SK-N-SH (cell line): ENCODE measurements at regions not wholly inside any gene's neighbourhood (a gene's known extent, or its start where the extent isn't known, plus 50 kb on each side); places are given as distances from the start of the nearest gene placed in this dataset.

Experiments used
- CTCF ChIA-PET: fragments of 300-600, 350-600 bp; formaldehyde crosslinking; extraction: SDS; loops from one replicate; lab custom pipeline; 2021; lab: Yijun Ruan, JAX
- POLR2A ChIA-PET: fragments of 350-600 bp; sonication (Branson Sonifier 250); formaldehyde crosslinking; extraction: SDS; loops from one replicate; lab custom pipeline; 2020; ENCODE audit warnings: antibody characterized with exemption, inconsistent platforms; lab: Yijun Ruan, JAX
- DNase-seq: peaks from one replicate; pipeline ENCODE4 v3.0.0; 2012
- H2AFZ ChIP-seq: fragments of 200-600 bp; sonication (generic); 2 replicates; pipeline ENCODE4 v1.8.1; 2016; ENCODE audit warnings: antibody characterized with exemption, mild to moderate bottlenecking, low read depth
- H3F3A ChIP-seq: fragments of 200-600 bp; sonication (generic); replicated peaks from 2 replicates; pipeline ENCODE3; 2016; ENCODE audit warnings: antibody characterized with exemption, mild to moderate bottlenecking; ENCODE audit not compliant: insufficient read depth
- H3K27ac ChIP-seq, 2 experiments: fragments of 200-500 bp in 1 of 2; fragments of 200-600 bp in 1 of 2; sonication (Bioruptor generic) in 1 of 2; sonication (generic), shearing (Covaris generic) in 1 of 2; 2 replicates each; pipeline versions ENCODE4 v1.5.1 to v1.6.1; 2014 to 2016; ENCODE audit warnings: low read depth in 2 of 2, inconsistent platforms in 1 of 2, low read length in 1 of 2, mild to moderate bottlenecking in 1 of 2, mixed read lengths in 1 of 2
- H3K27me3 ChIP-seq: fragments of 200-600 bp; sonication (generic), shearing (Covaris generic); 2 replicates; pipeline ENCODE4 v1.6.1; 2016; ENCODE audit warnings: mixed run types; ENCODE audit not compliant: insufficient read depth
- H3K36me3 ChIP-seq, 2 experiments: fragments of 200-500 bp in 1 of 2; fragments of 200-600 bp in 1 of 2; sonication (Bioruptor generic) in 1 of 2; sonication (generic) in 1 of 2; replicated peaks in 1 of 2; 2 replicates each; pipeline versions ENCODE3 to v1.5.1; 2014 to 2016; ENCODE audit warnings: low read length in 1 of 2, mild to moderate bottlenecking in 1 of 2; ENCODE audit not compliant: insufficient read depth in 2 of 2, control insufficient read depth in 1 of 2
- H3K4me1 ChIP-seq, 2 experiments: fragments of 200-500 bp in 1 of 2; fragments of 200-600 bp in 1 of 2; sonication (Bioruptor generic) in 1 of 2; sonication (generic), shearing (Covaris generic) in 1 of 2; 2 replicates each; pipeline versions ENCODE4 v1.5.1 to v1.6.1; 2014 to 2016; ENCODE audit warnings: low read depth in 1 of 2, low read length in 1 of 2, mixed run types in 1 of 2; ENCODE audit not compliant: insufficient read depth in 2 of 2, control insufficient read depth in 1 of 2
- H3K4me2 ChIP-seq: fragments of 200-600 bp; sonication (generic), shearing (Covaris generic); 2 replicates; pipeline ENCODE4 v1.6.1; 2017; ENCODE audit warnings: mixed run types
- H3K4me3 ChIP-seq, 2 experiments: fragments of 200-500 bp in 1 of 2; fragments of 200-600 bp in 1 of 2; sonication (Bioruptor generic) in 1 of 2; sonication (generic), shearing (Covaris generic) in 1 of 2; 2 replicates each; pipeline versions ENCODE4 v1.5.1 to v1.8.1; 2014 to 2016; ENCODE audit warnings: low read depth in 2 of 2, inconsistent platforms in 1 of 2, low read length in 1 of 2, mild to moderate bottlenecking in 1 of 2, mixed read lengths in 1 of 2, moderate library complexity in 1 of 2
- H3K79me2 ChIP-seq: fragments of 200-600 bp; sonication (generic); 2 replicates; pipeline ENCODE4 v1.8.1; 2017; ENCODE audit warnings: mild to moderate bottlenecking; ENCODE audit not compliant: insufficient read depth
- H3K9ac ChIP-seq: fragments of 200-600 bp; sonication (generic); 2 replicates; pipeline ENCODE4 v1.6.1; 2017; ENCODE audit warnings: mixed run types
- H3K9me2 ChIP-seq: fragments of 200-600 bp; sonication (generic); 2 replicates; pipeline ENCODE4 v1.6.1; 2017; ENCODE audit warnings: mixed run types
- H3K9me3 ChIP-seq: fragments of 200-600 bp; sonication (generic); 2 replicates; pipeline ENCODE4 v1.6.1; 2017; ENCODE audit warnings: mixed run types, mild to moderate bottlenecking, moderate library complexity
- H4K20me1 ChIP-seq: fragments of 200-600 bp; sonication (generic); 2 replicates; pipeline ENCODE4 v1.6.1; 2017; ENCODE audit warnings: mild to moderate bottlenecking, mixed run types; ENCODE audit not compliant: insufficient read depth
- CHD2 ChIP-seq: fragments of 150-350 bp; IDR thresholded peaks from 2 replicates; pipeline ENCODE4 v1.6.1; 2018; ENCODE audit warnings: low read length; ENCODE audit not compliant: partially characterized antibody
- ELF1 ChIP-seq: IDR thresholded peaks from 2 replicates; pipeline ENCODE4 v1.4.0; 2012
- EP300 ChIP-seq, 2 experiments: IDR thresholded peaks; 2 replicates each; pipeline versions ENCODE4 v1.4.0 to v1.6.1; 2012; ENCODE audit warnings: borderline replicate concordance in 1 of 2, low read depth in 1 of 2, low read length in 1 of 2
- FOXJ3 ChIP-seq: sonication (generic); formaldehyde crosslinking; IDR thresholded peaks from 2 replicates; pipeline ENCODE4 v1.5.1; 2020; ENCODE audit warnings: mild to moderate bottlenecking, missing genetic modification reagents
- GABPA ChIP-seq: IDR thresholded peaks from 2 replicates; pipeline ENCODE4 v1.4.0; 2012; ENCODE audit warnings: low read depth, mild to moderate bottlenecking
- GATA2 ChIP-seq: sonication (generic); formaldehyde crosslinking; IDR thresholded peaks from 2 replicates; pipeline ENCODE4 v1.5.0; 2020; ENCODE audit warnings: mild to moderate bottlenecking, missing genetic modification reagents
- JUND ChIP-seq: IDR thresholded peaks from 2 replicates; pipeline ENCODE4 v1.4.0; 2012
- MXI1 ChIP-seq: IDR thresholded peaks from 2 replicates; pipeline ENCODE4 v1.6.1; 2012; ENCODE audit warnings: mild to moderate bottlenecking, low read depth, low read length, improper control_type of control experiment
- POLR2AphosphoS5 ChIP-seq: IDR thresholded peaks from 2 replicates; pipeline ENCODE4 v1.6.1; 2012; ENCODE audit warnings: low read depth, low read length
- RAD21 ChIP-seq: IDR thresholded peaks from 2 replicates; pipeline ENCODE4 v1.6.1; 2012; ENCODE audit warnings: mild to moderate bottlenecking, low read length
- SIN3A ChIP-seq: IDR thresholded peaks from 2 replicates; pipeline ENCODE4 v1.6.1; 2012; ENCODE audit warnings: low read depth, mild to moderate bottlenecking, low read length, moderate library complexity, borderline replicate concordance
- TAF1 ChIP-seq: IDR thresholded peaks from 2 replicates; pipeline ENCODE4 v1.6.1; 2012; ENCODE audit warnings: low read depth, mild to moderate bottlenecking, low read length, moderate library complexity, borderline replicate concordance
- TEAD4 ChIP-seq: IDR thresholded peaks from 2 replicates; pipeline ENCODE4 v1.4.0; 2012; ENCODE audit warnings: mild to moderate bottlenecking, borderline replicate concordance; ENCODE audit not compliant: insufficient read depth
- WGBS: methylation state at CpG from one replicate; pipeline ENCODE4 v1.1.6; 2017; ENCODE audit warnings: low lambda C conversion rate; 5-methylcytosine and 5-hydroxymethylcytosine counted together
- TF ChIP-seq, protein P1 (sequence below): fragments of 150-350 bp; IDR thresholded peaks from 2 replicates; pipeline ENCODE4 v1.6.1; 2017; ENCODE audit warnings: antibody characterized with exemption, low read length, low read depth, borderline replicate concordance
- TF ChIP-seq, protein P2 (sequence below): IDR thresholded peaks from 2 replicates; pipeline ENCODE4 v1.4.0; 2012; ENCODE audit warnings: low read depth, borderline replicate concordance

DNA sequence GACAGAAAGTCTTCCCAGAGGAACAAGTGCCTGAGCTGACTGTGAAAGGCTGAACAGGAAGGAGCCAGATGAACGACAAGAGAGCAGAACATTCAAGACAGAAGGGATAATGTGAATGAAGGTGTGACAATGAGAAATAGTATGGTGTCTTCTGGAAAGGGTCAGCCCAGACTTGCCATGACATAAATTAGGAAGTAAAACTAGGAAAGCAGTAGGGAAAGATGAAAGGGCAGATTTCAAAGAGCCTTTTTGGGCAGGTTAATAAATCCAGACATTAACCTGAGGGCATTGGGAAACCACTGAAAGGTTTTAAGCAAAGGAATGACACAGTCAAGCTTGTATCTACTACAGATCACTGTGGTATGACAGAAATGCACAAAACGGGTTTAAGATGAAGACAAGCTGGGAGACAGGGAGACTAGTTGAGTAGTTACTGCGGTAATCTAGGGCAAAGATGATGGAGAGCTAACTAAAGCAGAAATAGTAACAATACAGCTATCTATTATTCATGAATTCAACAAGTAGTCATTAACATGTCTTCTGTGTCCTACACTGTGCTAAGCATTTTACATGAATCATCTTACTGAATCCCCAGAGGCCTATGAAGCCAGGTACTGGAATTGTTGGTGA lies 580.9 kb upstream of the WWC1 start:
- Histone ChIP-seq H3K36me3 (no peaks in the 10 kb centered on the region), H3K9ac (no peak overlapping the region), H3K4me2 (no peak overlapping the region), H4K20me1 (no peaks in the 10 kb centered on the region), H3K27ac (no peak overlapping the region), H3K9me2 (no peaks in the 10 kb centered on the region), H3K9me3 (no peaks in the 10 kb centered on the region), H2AFZ (no peak overlapping the region), H3K79me2 (no peaks in the 10 kb centered on the region), H3K4me3 (no peak overlapping the region), H3F3A (no peaks in the 10 kb centered on the region), H3K4me1 (no peaks in the 10 kb centered on the region), H3K27me3 (no peaks in the 10 kb centered on the region)
- CTCF ChIA-PET: interaction anchor here (1.3 kb wide), 1 partner anchor 12 kb away, joined by 5 read pairs; no protein-coding TSS in a partner anchor
- DNase-seq: no peak
- no peak for TF ChIP-seq MXI1
- POLR2A ChIA-PET: no interaction called here
- WGBS: 61% methylated on average over 3 of the region's 3 CpGs

GRCh38 chr5:167712986-167713585 lies 578.4 kb upstream of the WWC1 start:
- H3K4me3 ChIP-seq: no peak overlapping the region
- no peaks in the 10 kb centered on the region for H3K4me1 ChIP-seq
- H3K9me3 ChIP-seq: no peaks in the 10 kb centered on the region
- no peaks in the 10 kb centered on the region for H3K36me3 ChIP-seq
- no peaks in the 10 kb centered on the region for H4K20me1 ChIP-seq
- no peak overlapping the region for H3K9ac ChIP-seq
- H2AFZ ChIP-seq: no peak overlapping the region
- H3K79me2 ChIP-seq: no peaks in the 10 kb centered on the region
- WGBS: 82% methylated on average over 7 of the region's 7 CpGs
- H3F3A ChIP-seq: no peaks in the 10 kb centered on the region
- no peak for DNase-seq
- no peak overlapping the region for H3K27ac ChIP-seq
- TF ChIP-seq RAD21 (no peak), POLR2AphosphoS5 (no peak), ELF1 (no peak), SIN3A (no peak)
- TF ChIP-seq, protein P1, sequence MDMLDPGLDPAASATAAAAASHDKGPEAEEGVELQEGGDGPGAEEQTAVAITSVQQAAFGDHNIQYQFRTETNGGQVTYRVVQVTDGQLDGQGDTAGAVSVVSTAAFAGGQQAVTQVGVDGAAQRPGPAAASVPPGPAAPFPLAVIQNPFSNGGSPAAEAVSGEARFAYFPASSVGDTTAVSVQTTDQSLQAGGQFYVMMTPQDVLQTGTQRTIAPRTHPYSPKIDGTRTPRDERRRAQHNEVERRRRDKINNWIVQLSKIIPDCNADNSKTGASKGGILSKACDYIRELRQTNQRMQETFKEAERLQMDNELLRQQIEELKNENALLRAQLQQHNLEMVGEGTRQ: no peak
- TF ChIP-seq, all 33 proteins: peak for 0
- ChIA-PET CTCF (interaction anchor here (1.3 kb wide), 1 partner anchor 10 kb away, joined by 3 read pairs; no protein-coding TSS in a partner anchor), POLR2A (no interaction called here)
- Histone ChIP-seq H3K4me2 (no peak overlapping the region), H3K27me3 (no peaks in the 10 kb centered on the region), H3K9me2 (no peaks in the 10 kb centered on the region)

DNA sequence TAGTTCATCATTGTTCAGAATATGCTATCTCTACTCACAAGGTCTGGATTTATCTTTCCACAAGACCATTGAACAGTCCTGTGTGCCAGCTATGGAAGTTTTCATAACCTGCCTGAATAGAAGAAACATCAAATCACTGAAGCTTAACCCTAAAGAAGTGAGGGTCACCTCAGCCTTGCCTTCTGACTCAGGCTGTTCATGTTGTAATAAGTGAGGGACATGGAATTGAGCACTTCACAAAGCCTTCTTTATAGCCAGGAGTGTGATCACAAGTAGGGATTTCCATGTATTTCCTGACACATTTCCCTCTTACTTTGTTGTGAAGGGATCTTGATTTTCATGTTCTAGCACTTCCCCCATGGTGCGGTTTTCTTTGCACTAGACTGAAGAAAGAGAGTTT lies 577.5 kb upstream of the WWC1 start:
- H3K9me3 ChIP-seq: no peaks in the 10 kb centered on the region
- no peak overlapping the region for H3K9ac ChIP-seq
- H2AFZ ChIP-seq: no peak overlapping the region
- no peaks in the 10 kb centered on the region for H3K36me3 ChIP-seq
- H4K20me1 ChIP-seq: no peaks in the 10 kb centered on the region
- H3K4me2 ChIP-seq: no peak overlapping the region
- no peaks in the 10 kb centered on the region for H3K27me3 ChIP-seq
- no peaks in the 10 kb centered on the region for H3K79me2 ChIP-seq
- no peak overlapping the region for H3K4me3 ChIP-seq
- 92% methylated on average over 1 of the region's 1 CpG for WGBS
- no peaks in the 10 kb centered on the region for H3K4me1 ChIP-seq
- POLR2A ChIA-PET: no interaction called here
- no peak for DNase-seq
- H3F3A ChIP-seq: no peaks in the 10 kb centered on the region
- no peak overlapping the region for H3K27ac ChIP-seq
- no peaks in the 10 kb centered on the region for H3K9me2 ChIP-seq
- CTCF ChIA-PET: interaction anchor here (1.3 kb wide), 2 partner anchors 9 to 333 kb away, joined by 3 to 4 read pairs; no protein-coding TSS in a partner anchor
- TF ChIP-seq CHD2: no peak
- TF ChIP-seq, protein P2, sequence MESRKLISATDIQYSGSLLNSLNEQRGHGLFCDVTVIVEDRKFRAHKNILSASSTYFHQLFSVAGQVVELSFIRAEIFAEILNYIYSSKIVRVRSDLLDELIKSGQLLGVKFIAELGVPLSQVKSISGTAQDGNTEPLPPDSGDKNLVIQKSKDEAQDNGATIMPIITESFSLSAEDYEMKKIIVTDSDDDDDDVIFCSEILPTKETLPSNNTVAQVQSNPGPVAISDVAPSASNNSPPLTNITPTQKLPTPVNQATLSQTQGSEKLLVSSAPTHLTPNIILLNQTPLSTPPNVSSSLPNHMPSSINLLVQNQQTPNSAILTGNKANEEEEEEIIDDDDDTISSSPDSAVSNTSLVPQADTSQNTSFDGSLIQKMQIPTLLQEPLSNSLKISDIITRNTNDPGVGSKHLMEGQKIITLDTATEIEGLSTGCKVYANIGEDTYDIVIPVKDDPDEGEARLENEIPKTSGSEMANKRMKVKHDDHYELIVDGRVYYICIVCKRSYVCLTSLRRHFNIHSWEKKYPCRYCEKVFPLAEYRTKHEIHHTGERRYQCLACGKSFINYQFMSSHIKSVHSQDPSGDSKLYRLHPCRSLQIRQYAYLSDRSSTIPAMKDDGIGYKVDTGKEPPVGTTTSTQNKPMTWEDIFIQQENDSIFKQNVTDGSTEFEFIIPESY: no peak
- no peak for TF ChIP-seq GABPA
- TF ChIP-seq EP300 (IDR thresholded peaks at IDR 0.05; ENCODE audit: borderline replicate concordance in 1 of 2, low read depth in 1 of 2, low read length in 1 of 2): no peak
- no peak for TF ChIP-seq FOXJ3
- no peak for TF ChIP-seq TAF1
- TF ChIP-seq GATA2 (CRISPR knock-in tag): no peak
- TF ChIP-seq JUND: no peak
- TF ChIP-seq TEAD4: no peak
